GM20000 (cell line): ENCODE measurements at regions not wholly inside any gene's neighbourhood (a gene's known extent, or its start where the extent isn't known, plus 50 kb on each side); places are given as distances from the start of the nearest gene placed in this dataset.

Source experiments
- DNase-seq: peaks from one replicate; pipeline ENCODE4 v3.0.0; 2012; ENCODE audit warnings: low spot score
- TF ChIP-seq, protein P1 (sequence below): IDR thresholded peaks from 2 replicates; pipeline ENCODE4 v1.5.1; 2012; ENCODE audit warnings: mild to moderate bottlenecking, control low read depth; ENCODE audit errors: extremely low read depth, missing control alignments

GRCh38 chr5:159663986-159664385 is 252.3 kb upstream of the ADRA1B start:
- TF ChIP-seq, protein P1, sequence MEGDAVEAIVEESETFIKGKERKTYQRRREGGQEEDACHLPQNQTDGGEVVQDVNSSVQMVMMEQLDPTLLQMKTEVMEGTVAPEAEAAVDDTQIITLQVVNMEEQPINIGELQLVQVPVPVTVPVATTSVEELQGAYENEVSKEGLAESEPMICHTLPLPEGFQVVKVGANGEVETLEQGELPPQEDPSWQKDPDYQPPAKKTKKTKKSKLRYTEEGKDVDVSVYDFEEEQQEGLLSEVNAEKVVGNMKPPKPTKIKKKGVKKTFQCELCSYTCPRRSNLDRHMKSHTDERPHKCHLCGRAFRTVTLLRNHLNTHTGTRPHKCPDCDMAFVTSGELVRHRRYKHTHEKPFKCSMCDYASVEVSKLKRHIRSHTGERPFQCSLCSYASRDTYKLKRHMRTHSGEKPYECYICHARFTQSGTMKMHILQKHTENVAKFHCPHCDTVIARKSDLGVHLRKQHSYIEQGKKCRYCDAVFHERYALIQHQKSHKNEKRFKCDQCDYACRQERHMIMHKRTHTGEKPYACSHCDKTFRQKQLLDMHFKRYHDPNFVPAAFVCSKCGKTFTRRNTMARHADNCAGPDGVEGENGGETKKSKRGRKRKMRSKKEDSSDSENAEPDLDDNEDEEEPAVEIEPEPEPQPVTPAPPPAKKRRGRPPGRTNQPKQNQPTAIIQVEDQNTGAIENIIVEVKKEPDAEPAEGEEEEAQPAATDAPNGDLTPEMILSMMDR, result no peak
- DNase-seq, result no peak

- TF ChIP-seq, protein P1, result no peak
- DNase-seq, result no peak
These were observed 249.0 kb upstream of the ADRA1B start for GRCh38 chr5:159667286-159667685.

DNA sequence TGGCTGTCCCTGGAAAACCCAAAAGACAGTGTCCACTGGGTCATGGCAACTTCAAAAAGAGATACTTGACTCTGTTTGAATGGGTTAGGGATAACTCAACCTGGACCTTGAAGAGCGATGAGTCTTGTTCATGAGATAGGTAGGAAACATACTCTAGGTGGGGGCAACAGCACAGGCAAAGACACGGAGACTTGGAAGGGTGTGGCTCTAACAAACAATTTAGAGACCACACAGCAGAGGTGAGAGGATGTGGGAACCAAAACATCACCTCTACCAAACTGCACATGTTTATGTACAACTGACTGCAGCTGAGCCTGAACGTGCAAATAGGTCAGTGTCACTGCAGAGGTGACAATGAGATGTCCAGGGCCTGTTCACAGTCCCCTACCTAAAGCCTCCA is 247.7 kb upstream of the ADRA1B start:
- TF ChIP-seq, protein P1, result no peak
- no peak for DNase-seq

GRCh38 chr5:159669559-159669958 is 246.7 kb upstream of the ADRA1B start:
- no peak for DNase-seq
- TF ChIP-seq, protein P1, result no peak

GRCh38 chr5:159671886-159672285 is 244.4 kb upstream of the ADRA1B start:
- DNase-seq, result no peak

GRCh38 chr5:159673538-159673937 is 242.7 kb upstream of the ADRA1B start:
- DNase-seq, result no peak
- TF ChIP-seq, protein P1, result no peak

More at GRCh38 chr5:159671886-159672285, 244.4 kb upstream of the ADRA1B start:
- TF ChIP-seq, protein P1, result no peak

DNA sequence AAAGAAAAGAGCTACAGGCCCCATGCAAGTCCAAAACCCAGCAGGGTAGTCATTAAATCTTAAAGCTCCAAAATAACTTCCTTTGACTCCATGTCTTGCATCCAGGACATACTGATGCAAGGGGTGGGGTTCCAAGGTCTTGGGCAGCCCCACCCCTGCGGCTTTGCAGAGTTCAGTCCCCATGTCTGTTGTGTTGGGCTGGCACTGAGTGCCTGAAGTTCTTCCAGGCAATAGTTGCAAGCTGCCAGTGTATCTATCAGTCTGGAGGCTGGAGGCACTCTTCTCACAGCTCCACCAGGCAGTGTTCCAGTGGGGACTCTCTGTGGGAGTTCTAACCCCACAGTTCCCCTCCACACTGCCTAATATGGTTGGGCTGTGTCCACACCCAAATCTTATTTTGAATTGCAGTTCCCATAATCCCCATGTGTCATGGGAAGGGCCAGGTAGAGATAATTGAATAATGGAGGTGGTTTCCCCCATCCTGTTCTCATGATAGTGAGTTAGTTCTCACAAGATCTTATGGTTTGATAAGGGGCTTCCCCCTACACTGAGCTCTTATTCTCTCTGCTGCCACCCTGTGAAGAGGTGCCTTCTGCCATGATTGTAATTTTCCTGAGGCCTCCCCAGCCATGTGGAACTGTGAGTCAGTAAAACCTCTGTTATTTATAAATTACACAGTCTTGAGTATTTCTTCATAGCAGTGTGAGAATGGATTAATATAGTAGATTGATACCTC is 237.5 kb upstream of the ADRA1B start:
- DNase-seq, result no peak
- TF ChIP-seq, protein P1, result no peak
